CD1c-positive myeloid dendritic cell (primary cell): ENCODE measurements at regions not wholly inside any gene's neighbourhood (a gene's known extent, or its start where the extent isn't known, plus 50 kb on each side); places are given as distances from the start of the nearest gene placed in this dataset.
"Not testable (repeated sequence)": the region's sequence is repeated elsewhere in the genome, so short reads cannot be mapped to it uniquely, and the experiment has no call there.

Experiments
- DNase-seq: peaks from one replicate; pipeline ENCODE4 v3.0.0-alpha.2; 2016; ENCODE audit errors: extremely low spot score

DNA sequence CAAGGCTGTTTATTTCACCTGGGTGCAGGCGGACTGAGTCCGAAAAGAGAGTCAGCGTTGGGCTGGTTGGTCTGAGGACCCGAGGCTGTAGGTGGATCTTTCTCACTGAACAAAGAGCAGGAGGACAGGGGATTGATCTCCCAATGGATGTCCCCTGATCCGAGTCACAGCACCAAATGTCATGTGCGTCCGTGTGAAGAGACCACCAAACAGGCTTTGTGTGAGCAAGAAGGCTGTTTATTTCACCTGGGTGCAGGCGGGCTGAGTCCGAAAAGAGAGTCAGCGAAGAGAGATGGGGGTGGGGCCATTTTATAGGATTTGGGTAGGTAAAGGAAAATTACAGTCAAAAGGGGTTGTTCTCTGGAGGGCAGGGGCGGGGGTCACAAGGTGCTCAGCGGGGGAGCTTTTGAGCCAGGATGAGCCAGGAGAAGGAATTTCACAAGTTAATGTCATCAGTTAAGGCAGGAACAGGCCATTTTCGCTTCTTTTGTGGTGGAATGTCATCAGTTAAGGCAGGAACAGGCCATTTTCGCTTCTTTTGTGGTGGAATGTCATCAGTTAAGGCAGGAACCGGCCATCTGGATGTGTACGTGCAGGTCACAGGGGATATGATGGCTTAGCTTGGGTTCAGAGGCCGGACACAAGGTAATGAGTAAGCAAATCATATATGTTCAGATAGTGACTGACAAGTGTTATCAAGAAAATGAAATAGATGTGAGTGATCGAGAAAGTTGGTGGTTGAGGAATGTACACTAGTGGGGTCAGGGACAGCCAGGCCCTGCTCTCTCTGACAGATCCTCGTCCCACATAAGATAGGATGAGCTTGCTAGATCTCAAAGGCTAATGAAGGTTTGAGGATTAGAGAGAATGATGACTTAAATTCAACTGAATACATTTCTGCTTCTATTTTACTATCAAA is 760.0 kb downstream of the KCNT2 start:
- not testable (repeated sequence) for DNase-seq

GRCh38 chr1:195831789-195832188 is 776.5 kb downstream of the KCNT2 start:
- DNase-seq, result no peak

DNA sequence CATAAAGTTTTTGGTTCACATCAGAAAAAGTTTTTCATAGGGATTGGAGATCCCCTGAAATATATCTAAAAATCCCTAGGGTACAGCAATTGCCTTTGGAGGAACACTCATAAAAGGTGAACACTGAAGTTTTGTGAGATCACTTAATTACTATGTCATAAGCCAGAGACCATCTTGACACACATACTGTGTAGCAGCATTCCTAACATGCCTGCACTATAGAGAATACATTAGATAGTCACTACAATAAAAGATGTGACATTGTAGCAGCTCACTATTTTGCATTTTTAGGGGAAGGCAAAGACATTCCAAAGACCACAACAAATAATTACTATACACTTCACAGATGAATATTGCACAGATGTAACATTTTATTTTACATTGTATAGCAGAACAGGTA is 779.9 kb downstream of the KCNT2 start:
- no peak for DNase-seq

DNA sequence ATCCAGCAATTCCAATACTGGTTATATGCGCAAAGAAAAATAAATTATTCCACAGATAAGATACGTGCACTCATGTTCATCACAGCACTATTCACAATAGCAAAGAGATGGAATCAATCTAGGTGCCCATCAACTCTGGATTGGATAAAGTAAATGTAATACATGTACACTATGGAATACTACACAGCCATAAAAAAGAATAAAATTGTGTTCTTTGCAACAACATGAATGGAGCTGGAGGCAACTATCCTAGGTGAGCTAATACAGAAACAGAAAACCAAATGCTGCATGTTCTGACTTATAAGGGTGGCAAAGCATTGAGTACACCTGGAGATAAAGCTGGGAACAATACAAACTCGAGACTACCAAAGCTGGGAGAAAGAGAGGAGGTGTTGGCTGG is 787.3 kb downstream of the KCNT2 start:
- no peak for DNase-seq

DNA sequence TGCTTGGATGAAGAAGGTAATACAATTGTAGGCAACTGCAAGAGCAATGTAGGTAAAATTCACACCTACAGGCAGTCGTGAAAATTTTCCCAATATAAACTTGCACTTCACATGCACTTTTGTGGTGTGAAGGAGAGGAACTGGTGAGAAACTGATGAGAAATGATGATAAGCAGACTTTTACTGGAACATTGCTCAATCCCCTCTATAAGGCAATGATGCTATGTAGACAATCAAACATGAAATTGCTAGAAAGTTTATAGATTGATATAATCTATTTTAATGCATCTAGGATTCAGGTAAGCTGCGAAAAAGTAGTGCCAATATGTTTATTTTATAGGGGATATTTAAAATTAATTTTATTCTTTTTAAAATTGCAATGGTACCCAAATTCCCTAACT is 802.2 kb downstream of the KCNT2 start:
- DNase-seq, result no peak

DNA sequence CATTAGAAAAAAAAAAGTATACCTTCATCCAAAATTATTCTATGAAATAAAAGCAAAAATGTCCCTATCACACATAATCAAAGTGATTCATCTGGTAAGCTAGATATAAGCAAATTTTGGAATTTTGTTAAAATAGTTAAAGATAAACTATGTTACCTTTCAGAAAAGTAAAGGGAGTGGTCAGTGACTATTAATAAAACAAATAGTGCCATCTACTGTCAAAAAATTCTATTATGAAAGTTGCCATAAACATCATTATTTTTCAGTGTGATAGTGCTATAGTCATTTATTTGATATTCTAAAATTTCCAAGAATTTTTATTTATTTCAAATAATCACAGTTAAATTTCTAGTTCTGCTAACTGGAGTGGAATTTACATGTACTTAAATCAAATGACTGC is 803.7 kb downstream of the KCNT2 start:
- no peak for DNase-seq

- DNase-seq, result no peak
Observed at GRCh38 chr1:195799016-195799415, 809.2 kb downstream of the KCNT2 start.

DNA sequence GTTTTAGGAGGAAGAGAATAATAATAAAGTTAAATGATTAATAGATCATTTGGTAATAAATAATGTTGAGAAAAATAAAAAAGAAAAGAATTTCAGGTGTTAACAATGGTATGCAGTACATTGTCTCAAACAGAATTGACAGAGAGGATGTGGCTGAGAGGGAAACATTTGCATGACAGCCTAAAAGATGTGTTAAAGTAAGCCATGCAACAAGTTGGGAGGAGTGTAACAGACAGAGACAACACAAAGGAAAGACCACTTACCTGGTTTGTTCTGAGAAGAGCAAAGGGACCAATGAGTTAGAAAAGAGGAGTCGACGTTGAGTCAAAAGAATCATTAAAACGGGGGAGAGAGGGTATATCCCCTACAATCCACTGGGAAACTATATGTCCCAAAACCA is 814.0 kb downstream of the KCNT2 start:
- DNase-seq, result no peak

- DNase-seq, result no peak
Observed at GRCh38 chr1:195791796-195792195, 816.4 kb downstream of the KCNT2 start.

DNA sequence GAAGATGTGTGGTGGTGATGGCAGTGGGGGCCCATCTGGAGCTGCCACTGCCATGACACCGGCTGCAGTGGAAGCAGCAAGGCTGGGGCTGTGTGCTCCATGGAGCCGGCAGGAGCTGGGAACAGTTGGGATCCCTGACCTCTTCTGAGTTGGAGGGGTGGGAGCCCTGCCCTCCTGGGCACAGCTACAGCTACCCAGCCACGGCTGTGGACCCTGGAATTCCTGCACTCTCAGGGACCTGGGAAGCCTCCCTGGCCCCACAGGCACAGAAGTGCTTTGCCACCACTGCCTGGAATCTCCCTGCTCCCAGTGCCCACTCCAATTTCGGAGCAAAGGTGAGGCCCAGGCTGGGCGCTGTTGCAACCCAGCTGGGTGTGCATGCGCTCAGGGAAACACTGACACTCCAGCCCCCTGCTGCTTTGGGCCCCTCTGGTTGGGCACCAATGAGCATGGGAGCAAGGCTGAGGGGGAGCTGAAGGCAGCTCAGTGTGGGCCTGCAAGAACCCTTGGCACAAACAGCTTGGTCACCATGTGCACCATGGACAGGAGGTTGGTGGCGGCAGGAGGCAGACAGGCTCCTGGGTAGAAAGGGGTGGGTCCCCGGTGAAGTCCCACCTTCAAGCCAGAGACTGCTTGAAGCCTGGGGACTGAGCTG is 817.6 kb downstream of the KCNT2 start:
- no peak for DNase-seq

GRCh38 chr1:195789321-195789720 is 818.9 kb downstream of the KCNT2 start:
- no peak for DNase-seq

DNA sequence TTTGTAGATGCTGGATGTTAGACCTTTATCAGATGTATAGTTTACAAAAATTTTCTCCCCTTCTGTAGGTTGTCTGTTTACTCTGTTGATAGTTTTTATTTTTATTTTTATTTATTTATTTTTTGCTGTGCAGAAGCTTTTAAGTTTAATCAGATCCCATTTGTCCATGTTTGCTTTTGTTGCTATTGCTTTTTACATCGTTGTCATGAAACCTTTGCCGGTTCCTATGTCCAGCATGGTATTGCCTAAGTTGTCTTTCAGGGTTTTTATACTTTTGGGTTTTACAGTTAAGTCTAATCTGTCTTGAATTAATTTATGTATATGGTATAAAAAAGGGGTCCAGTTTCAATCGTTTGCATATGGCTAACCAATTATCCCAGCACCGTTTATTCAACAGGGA is 819.5 kb downstream of the KCNT2 start:
- no peak for DNase-seq

DNA sequence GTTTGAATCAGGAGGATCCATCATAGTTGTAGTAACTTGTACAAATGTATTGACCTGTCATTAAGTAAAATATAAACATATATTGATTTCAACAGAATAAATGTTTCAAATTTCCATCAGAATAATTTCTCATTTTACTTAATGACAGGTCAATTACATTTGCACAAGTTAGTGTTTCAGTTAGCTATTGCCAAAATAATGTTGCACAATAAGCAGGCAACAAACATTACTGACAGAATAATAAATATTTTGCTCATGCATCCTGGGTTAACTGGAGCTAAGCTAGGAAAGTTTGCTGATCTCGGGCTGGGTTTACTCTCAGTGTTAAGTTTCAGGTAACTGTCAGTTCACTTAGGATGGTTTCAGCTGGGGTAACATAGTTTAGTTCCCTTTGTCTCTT is 822.4 kb downstream of the KCNT2 start:
- DNase-seq, result no peak

DNA sequence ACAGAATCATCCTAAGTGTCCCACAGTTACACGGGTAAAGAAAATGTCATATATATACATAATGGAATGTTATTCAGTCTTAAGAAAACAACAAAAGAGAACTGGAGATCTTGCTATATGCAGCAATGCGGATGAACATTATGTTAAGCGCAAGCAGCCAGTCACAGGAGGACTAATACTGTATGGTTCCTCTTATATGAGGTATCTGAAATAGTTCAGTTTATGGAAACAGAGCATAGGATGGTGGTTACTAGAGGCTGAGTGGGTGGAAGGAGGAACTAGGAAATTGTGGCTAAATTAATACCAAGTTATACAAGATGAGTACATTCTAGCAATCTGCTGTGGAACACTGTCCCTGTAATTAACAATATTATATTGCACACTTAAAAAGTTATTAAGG is 834.3 kb downstream of the KCNT2 start:
- DNase-seq, result peak; percentile 59

GRCh38 chr1:195769461-195769860 is 838.8 kb downstream of the KCNT2 start:
- no peak for DNase-seq

- no peak for DNase-seq
Observed at GRCh38 chr1:195768936-195769335, 839.3 kb downstream of the KCNT2 start.

GRCh38 chr1:195768377-195768776 is 839.9 kb downstream of the KCNT2 start:
- no peak for DNase-seq

DNA sequence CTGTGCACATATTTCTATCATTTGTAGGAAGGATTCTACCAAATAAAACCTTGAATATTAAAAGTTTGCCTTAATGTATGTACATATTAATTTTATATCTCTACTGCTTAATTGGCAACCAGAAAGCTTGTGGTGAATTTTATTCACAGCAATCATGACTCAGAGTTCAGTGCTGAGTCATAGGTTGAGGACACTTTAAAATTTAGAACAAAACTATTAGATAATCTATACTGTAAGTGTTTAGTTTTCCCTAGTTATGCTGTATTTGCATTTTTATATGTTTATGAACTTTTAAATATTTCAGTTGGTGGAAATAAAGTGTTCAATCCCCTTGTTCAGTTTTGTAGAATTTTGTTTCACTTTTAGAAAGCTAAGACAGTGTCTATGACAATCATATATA is 841.5 kb downstream of the KCNT2 start:
- no peak for DNase-seq

GRCh38 chr1:195765099-195765498 is 843.1 kb downstream of the KCNT2 start:
- DNase-seq, result no peak

DNA sequence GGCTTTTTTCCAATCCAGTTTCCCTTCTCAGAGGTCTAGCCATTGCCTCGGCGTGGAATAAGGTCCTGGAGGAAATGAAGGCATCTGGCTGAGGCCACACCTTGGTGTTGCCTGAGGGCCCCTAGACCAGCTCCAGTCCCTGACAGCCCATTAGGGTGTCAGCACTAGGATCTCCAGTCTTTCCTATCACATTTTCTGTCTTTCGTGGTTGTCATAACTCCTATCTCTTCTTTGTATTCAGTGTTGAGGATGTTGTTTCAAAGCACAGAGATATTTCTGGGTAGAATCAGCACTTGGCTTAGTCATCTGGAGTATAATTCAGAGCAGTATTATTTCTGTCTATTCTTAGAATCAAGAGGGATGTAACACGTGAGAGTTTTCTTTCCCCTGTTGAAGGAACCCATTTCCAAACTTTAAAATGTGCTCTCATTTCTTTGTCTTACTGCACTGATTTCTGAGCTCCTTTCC is 844.3 kb downstream of the KCNT2 start:
- no peak for DNase-seq

- no peak for DNase-seq
Observed at GRCh38 chr1:195763146-195763906, 844.9 kb downstream of the KCNT2 start.

GRCh38 chr1:195761104-195761503 is 847.1 kb downstream of the KCNT2 start:
- DNase-seq, result no peak
